H9 (cell line): ENCODE measurements at regions not wholly inside any gene's neighbourhood (a gene's known extent, or its start where the extent isn't known, plus 50 kb on each side); places are given as distances from the start of the nearest gene placed in this dataset.

Source experiments
- DNase-seq: peaks from one replicate; pipeline ENCODE4 v3.0.0-alpha.2; 2017
- H2AFZ ChIP-seq: one replicate; pipeline ENCODE4 v1.6.1; 2013; ENCODE audit warnings: mild to moderate bottlenecking, low read length, control low read depth, moderate library complexity
- H2AK5ac ChIP-seq: 2 replicates; pipeline ENCODE4 v1.6.1; 2013; ENCODE audit warnings: low read length, control low read depth, mixed read lengths; ENCODE audit not compliant: insufficient read length
- H2BK120ac ChIP-seq: one replicate; pipeline ENCODE4 v1.6.1; 2013; ENCODE audit warnings: low read depth, mild to moderate bottlenecking, low read length, control low read depth, inconsistent platforms; ENCODE audit not compliant: poor library complexity, severe bottlenecking
- H2BK12ac ChIP-seq: 2 replicates; pipeline ENCODE4 v1.6.1; 2013; ENCODE audit warnings: low read length, control low read depth, mixed read lengths, low read depth; ENCODE audit not compliant: insufficient read length
- H2BK15ac ChIP-seq: 2 replicates; pipeline ENCODE4 v1.6.1; 2013; ENCODE audit warnings: low read depth, low read length, control low read depth
- H2BK20ac ChIP-seq: one replicate; pipeline ENCODE4 v1.6.1; 2013; ENCODE audit warnings: low read depth, mild to moderate bottlenecking, low read length, control low read depth, inconsistent platforms; ENCODE audit not compliant: poor library complexity, severe bottlenecking
- H2BK5ac ChIP-seq: 2 replicates; pipeline ENCODE4 v1.6.1; 2013; ENCODE audit warnings: low read length, control low read depth, mixed read lengths; ENCODE audit not compliant: insufficient read length
- H3K14ac ChIP-seq: 2 replicates; pipeline ENCODE4 v1.6.1; 2013; ENCODE audit warnings: low read length, control low read depth; ENCODE audit not compliant: insufficient read depth
- H3K18ac ChIP-seq: 2 replicates; pipeline ENCODE4 v1.6.1; 2013; ENCODE audit warnings: low read depth, mild to moderate bottlenecking, mixed read lengths, low read length, control low read depth; ENCODE audit not compliant: insufficient read length
- H3K23ac ChIP-seq: 2 replicates; pipeline ENCODE4 v1.6.1; 2013; ENCODE audit warnings: low read length, control low read depth, mixed read lengths, low read depth; ENCODE audit not compliant: insufficient read length
- H3K23me2 ChIP-seq: 2 replicates; pipeline ENCODE4 v1.6.1; 2013; ENCODE audit warnings: low read depth, mild to moderate bottlenecking, mixed read lengths, low read length, control low read depth; ENCODE audit not compliant: insufficient read length, poor library complexity, severe bottlenecking
- H3K27ac ChIP-seq: 2 replicates; pipeline ENCODE4 v1.5.1; 2013; ENCODE audit warnings: low read length, control low read depth, mixed read lengths, low read depth; ENCODE audit not compliant: insufficient read length
- H3K27me3 ChIP-seq: 2 replicates; pipeline ENCODE4 v1.6.1; 2013; ENCODE audit warnings: low read length, control low read depth, inconsistent platforms; ENCODE audit not compliant: insufficient read depth
- H3K4ac ChIP-seq: 2 replicates; pipeline ENCODE4 v1.6.1; 2013; ENCODE audit warnings: low read depth, mild to moderate bottlenecking, control low read depth, inconsistent platforms, low read length, moderate library complexity
- H3K4me1 ChIP-seq: 2 replicates; pipeline ENCODE4 v1.6.1; 2013; ENCODE audit warnings: low read length, control low read depth, inconsistent platforms; ENCODE audit not compliant: insufficient read depth
- H3K4me2 ChIP-seq: 2 replicates; pipeline ENCODE4 v1.6.1; 2013; ENCODE audit warnings: low read length, control low read depth, mixed read lengths; ENCODE audit not compliant: insufficient read length, insufficient read depth
- H3K56ac ChIP-seq: 2 replicates; pipeline ENCODE4 v1.6.1; 2013; ENCODE audit warnings: low read depth, mild to moderate bottlenecking, mixed read lengths, low read length, control low read depth; ENCODE audit not compliant: insufficient read length
- H3K79me1 ChIP-seq: 2 replicates; pipeline ENCODE4 v1.6.1; 2013; ENCODE audit warnings: low read depth, mild to moderate bottlenecking, moderate library complexity, low read length, control low read depth, inconsistent platforms; ENCODE audit not compliant: insufficient read depth, poor library complexity, severe bottlenecking
- H3K79me2 ChIP-seq: 2 replicates; pipeline ENCODE4 v1.6.1; 2013; ENCODE audit warnings: low read length, control low read depth, inconsistent platforms; ENCODE audit not compliant: insufficient read depth
- H3K9ac ChIP-seq: 2 replicates; pipeline ENCODE4 v1.6.1; 2013; ENCODE audit warnings: low read length, control low read depth, mixed read lengths; ENCODE audit not compliant: insufficient read length; ENCODE audit errors: extremely low read depth
- H3K9me3 ChIP-seq: one replicate; pipeline ENCODE4 v1.6.1; 2013; ENCODE audit warnings: low read depth, low read length, inconsistent platforms; ENCODE audit not compliant: control insufficient read depth
- H3T11ph ChIP-seq: one replicate; pipeline ENCODE4 v1.6.1; 2013; ENCODE audit warnings: mild to moderate bottlenecking, low read length, control low read depth, inconsistent platforms
- H4K20me1 ChIP-seq: one replicate; pipeline ENCODE4 v1.6.1; 2013; ENCODE audit not compliant: control insufficient read depth, insufficient read length, insufficient read depth
- H4K5ac ChIP-seq: 2 replicates; pipeline ENCODE4 v1.6.1; 2013; ENCODE audit warnings: low read depth, mild to moderate bottlenecking, mixed read lengths, low read length, control low read depth; ENCODE audit not compliant: insufficient read length
- H4K8ac ChIP-seq: replicated peaks from 2 replicates; pipeline ENCODE4 v1.6.1; 2013; ENCODE audit warnings: low read length, control low read depth, mixed read lengths, low read depth; ENCODE audit not compliant: insufficient read length
- H4K91ac ChIP-seq: 2 replicates; pipeline ENCODE4 v1.6.1; 2013; ENCODE audit warnings: low read depth, mild to moderate bottlenecking, moderate library complexity, mixed read lengths, low read length, control low read depth; ENCODE audit not compliant: insufficient read length
- H3K27ac Mint-ChIP-seq, 3 experiments: 2 replicates in 2 of 3; 3 replicates in 1 of 3; pipeline ENCODE4 v1.8.0; 2020 to 2021; ENCODE audit warnings: mixed read lengths in 3 of 3, mild to moderate bottlenecking in 1 of 3, moderate library complexity in 1 of 3
- H3K27me3 Mint-ChIP-seq: 2 replicates; pipeline ENCODE4 v1.8.0; 2021; ENCODE audit warnings: low read depth, mild to moderate bottlenecking, moderate library complexity, mixed read lengths
- H3K36me3 Mint-ChIP-seq, 3 experiments: 2 replicates in 2 of 3; 3 replicates in 1 of 3; pipeline ENCODE4 v1.8.0; 2020 to 2021; ENCODE audit warnings: low read depth in 3 of 3, mixed read lengths in 3 of 3; ENCODE audit not compliant: insufficient read depth in 1 of 3
- H3K4me1 Mint-ChIP-seq, 2 experiments: 2 replicates each; pipeline ENCODE4 v1.8.0; 2020; ENCODE audit warnings: mixed read lengths in 2 of 2
- H3K4me3 Mint-ChIP-seq, 2 experiments: 2 replicates in 1 of 2; 3 replicates in 1 of 2; pipeline ENCODE4 v1.8.0; 2020 to 2021; ENCODE audit warnings: mild to moderate bottlenecking in 2 of 2, mixed read lengths in 2 of 2, moderate library complexity in 1 of 2
- H3K9me3 Mint-ChIP-seq, 2 experiments: 2 replicates in 1 of 2; 3 replicates in 1 of 2; pipeline ENCODE4 v1.8.0; 2020; ENCODE audit warnings: mild to moderate bottlenecking in 2 of 2, mixed read lengths in 2 of 2, moderate library complexity in 1 of 2
- CTCF ChIP-seq: fragments of 200-600 bp; sonication (generic); conservative IDR thresholded peaks from 3 replicates; pipeline ENCODE4 v1.8.0; 2021; ENCODE audit warnings: antibody characterized with exemption, mild to moderate bottlenecking
- WGBS: extraction: QIAGEN DNeasy Blood & Tissue Kit; methylation state at CpG from one replicate; pipeline ENCODE4 v1.1.7; 2013; ENCODE audit warnings: missing lambda C conversion rate, low lambda C conversion rate, mixed read lengths; ENCODE audit not compliant: insufficient read length; ENCODE audit errors: extremely low coverage; 5-methylcytosine and 5-hydroxymethylcytosine counted together

- no peaks in the 10 kb centered on the region for H3K36me3 Mint-ChIP-seq
- H4K8ac ChIP-seq = no peak overlapping the region
- H2AK5ac ChIP-seq = no peak overlapping the region
- DNase-seq = no peak
- H2BK12ac ChIP-seq = no peak overlapping the region
- no peak overlapping the region for H3K56ac ChIP-seq
- H3K27me3 ChIP-seq = no peaks in the 10 kb centered on the region
- H2BK15ac ChIP-seq = no peak overlapping the region
- no peak overlapping the region for H2BK5ac ChIP-seq
- H3K14ac ChIP-seq = no peak overlapping the region
- H3K27me3 Mint-ChIP-seq = peaks cover 2% of the 10 kb centered on the region; the same call in 1 of the 2 replicates
- H3K27ac Mint-ChIP-seq = no peak overlapping the region
- no peak overlapping the region for H2AFZ ChIP-seq
- no peaks in the 10 kb centered on the region for H3K79me2 ChIP-seq
- no peak overlapping the region for H3K4ac ChIP-seq
- no peak overlapping the region for H3K23ac ChIP-seq
- H3K79me1 ChIP-seq = no peaks in the 10 kb centered on the region
- H3K4me2 ChIP-seq = no peak overlapping the region
- no peak overlapping the region for H3K4me3 Mint-ChIP-seq
- H3K9ac ChIP-seq = no peak overlapping the region
- no peak overlapping the region for H4K91ac ChIP-seq
- H3K18ac ChIP-seq = no peak overlapping the region
- peaks cover 0 to 6% of the 10 kb centered on the region in 2 experiments; a peak in 1 of 4 replicates for H3K4me1 Mint-ChIP-seq
- H3K27ac ChIP-seq = no peak overlapping the region
- no peaks in the 10 kb centered on the region for H3K9me3 ChIP-seq
- H4K20me1 ChIP-seq = no peaks in the 10 kb centered on the region
- H3K23me2 ChIP-seq = no peaks in the 10 kb centered on the region
- no CpG with 5 or more reads among the region's 2 CpGs for WGBS
- H4K5ac ChIP-seq = no peak overlapping the region
- no peak overlapping the region for H2BK120ac ChIP-seq
- no peak overlapping the region for H3T11ph ChIP-seq
- no peak for TF ChIP-seq CTCF
- no peaks in the 10 kb centered on the region for H3K4me1 ChIP-seq
- no peaks in the 10 kb centered on the region for H3K9me3 Mint-ChIP-seq
- H2BK20ac ChIP-seq = no peak overlapping the region
These were observed 78.4 kb upstream of the S1PR1 start for GRCh38 chr1:101158424-101158823.
